ENCODE measurements at regions not wholly inside any gene's neighbourhood (a gene's known extent, or its start where the extent isn't known, plus 50 kb on each side); places are given as distances from the start of the nearest gene placed in this dataset.
A peak's percentile ranks its signal among the peaks of the same experiment; 100 is the strongest.

- H3K27ac ChIP-seq (ENCODE audit: low read depth, low read length, poor library complexity, severe bottlenecking) = no peak overlapping the region
- H3K4me2 ChIP-seq (ENCODE audit: low read length) = no peak overlapping the region
- no peaks in the 10 kb centered on the region for H3K27me3 ChIP-seq (ENCODE audit: insufficient read depth, low read length)
- H3K79me2 ChIP-seq (ENCODE audit: insufficient read depth, low read length) = no peaks in the 10 kb centered on the region
- no peaks in the 10 kb centered on the region; the same call in 1 of the 2 replicates for H3K9me2 ChIP-seq (ENCODE audit: low read depth, low read length)
- no peaks in the 10 kb centered on the region for H3K36me3 ChIP-seq (ENCODE audit: insufficient read depth, low read length)
- no peak overlapping the region for H3K4me3 ChIP-seq (ENCODE audit: low read depth, low read length, poor library complexity, severe bottlenecking)
- no peak overlapping the region for H2AFZ ChIP-seq (ENCODE audit: low read length)
- no peaks in the 10 kb centered on the region for H3F3A ChIP-seq (ENCODE audit: insufficient read depth, low read length)
- no peaks in the 10 kb centered on the region for H3K4me1 ChIP-seq (ENCODE audit: insufficient read depth, low read length, severe bottlenecking)
- H3K9ac ChIP-seq (ENCODE audit: low read length) = no peak overlapping the region
- TF ChIP-seq EZH2 (IDR thresholded peaks at IDR 0.05; ENCODE audit: borderline replicate concordance, low read length) (no peak), CTCF (IDR thresholded peaks at IDR 0.05; ENCODE audit: low read length) (no peak)
- H3K9me3 ChIP-seq (ENCODE audit: low read length) = no peaks in the 10 kb centered on the region
- no peaks in the 10 kb centered on the region for H4K20me1 ChIP-seq (ENCODE audit: insufficient read depth, low read length)
These were observed 157.2 kb downstream of the DCLK3 start for GRCh38 chr3:36606871-36607765.

GRCh38 chr3:36603423-36603822, 160.9 kb downstream of the DCLK3 start:
- Histone ChIP-seq H3K4me2 (ENCODE audit: low read length) (no peak overlapping the region), H3K27ac (ENCODE audit: low read depth, low read length, poor library complexity, severe bottlenecking) (no peak overlapping the region), H3K9me2 (ENCODE audit: low read depth, low read length) (no peaks in the 10 kb centered on the region; the same call in 1 of the 2 replicates), H3K9me3 (ENCODE audit: low read length) (no peaks in the 10 kb centered on the region), H3K27me3 (ENCODE audit: insufficient read depth, low read length) (no peaks in the 10 kb centered on the region), H3K36me3 (ENCODE audit: insufficient read depth, low read length) (no peaks in the 10 kb centered on the region), H3K79me2 (ENCODE audit: insufficient read depth, low read length) (no peaks in the 10 kb centered on the region), H4K20me1 (ENCODE audit: insufficient read depth, low read length) (no peaks in the 10 kb centered on the region), H3K9ac (ENCODE audit: low read length) (no peak overlapping the region), H3K4me1 (ENCODE audit: insufficient read depth, low read length, severe bottlenecking) (no peaks in the 10 kb centered on the region), H3F3A (ENCODE audit: insufficient read depth, low read length) (no peaks in the 10 kb centered on the region), H3K4me3 (ENCODE audit: low read depth, low read length, poor library complexity, severe bottlenecking) (no peak overlapping the region), H2AFZ (ENCODE audit: low read length) (no peak overlapping the region)
- TF ChIP-seq CTCF (IDR thresholded peaks at IDR 0.05; ENCODE audit: low read length) = no peak
- TF ChIP-seq EZH2 (IDR thresholded peaks at IDR 0.05; ENCODE audit: borderline replicate concordance, low read length) = no peak

- Histone ChIP-seq H3K27me3 (ENCODE audit: insufficient read depth, low read length) (no peaks in the 10 kb centered on the region), H3F3A (ENCODE audit: insufficient read depth, low read length) (no peaks in the 10 kb centered on the region), H3K4me2 (ENCODE audit: low read length) (no peak overlapping the region), H3K9ac (ENCODE audit: low read length) (no peak overlapping the region), H3K9me3 (ENCODE audit: low read length) (no peaks in the 10 kb centered on the region), H3K9me2 (ENCODE audit: low read depth, low read length) (no peaks in the 10 kb centered on the region; the same call in 1 of the 2 replicates), H3K36me3 (ENCODE audit: insufficient read depth, low read length) (no peaks in the 10 kb centered on the region), H3K27ac (ENCODE audit: low read depth, low read length, poor library complexity, severe bottlenecking) (no peak overlapping the region), H3K4me3 (ENCODE audit: low read depth, low read length, poor library complexity, severe bottlenecking) (no peak overlapping the region), H3K79me2 (ENCODE audit: insufficient read depth, low read length) (no peaks in the 10 kb centered on the region), H3K4me1 (ENCODE audit: insufficient read depth, low read length, severe bottlenecking) (no peaks in the 10 kb centered on the region), H2AFZ (ENCODE audit: low read length) (no peak overlapping the region), H4K20me1 (ENCODE audit: insufficient read depth, low read length) (no peaks in the 10 kb centered on the region)
- no peak for TF ChIP-seq EZH2 (IDR thresholded peaks at IDR 0.05; ENCODE audit: borderline replicate concordance, low read length)
- peak; percentile 16; the same call in 1 of the 2 replicates for TF ChIP-seq CTCF (IDR thresholded peaks at IDR 0.05; ENCODE audit: low read length)
These were observed 163.9 kb downstream of the DCLK3 start for GRCh38 chr3:36600404-36600803.
